KMS-11 (cell line): ENCODE measurements at regions not wholly inside any gene's neighbourhood (a gene's known extent, or its start where the extent isn't known, plus 50 kb on each side); places are given as distances from the start of the nearest gene placed in this dataset.

Experiments
- H2AFZ ChIP-seq: fragments of 200-600 bp; sonication (generic); 2 replicates; pipeline ENCODE4 v1.6.1; 2016; ENCODE audit warnings: antibody characterized with exemption, mixed run types, low read depth
- H3K27ac ChIP-seq: fragments of 200-600 bp; sonication (generic); 2 replicates; pipeline ENCODE4 v1.6.1; 2016; ENCODE audit warnings: mild to moderate bottlenecking, mixed run types
- H3K27me3 ChIP-seq: fragments of 200-600 bp; sonication (generic); 2 replicates; pipeline ENCODE4 v1.6.1; 2017; ENCODE audit warnings: mild to moderate bottlenecking, low read depth, mixed run types, moderate library complexity; ENCODE audit not compliant: insufficient read depth
- H3K36me3 ChIP-seq: fragments of 200-600 bp; sonication (generic); 2 replicates; pipeline ENCODE4 v1.6.1; 2017; ENCODE audit warnings: mild to moderate bottlenecking, mixed run types; ENCODE audit not compliant: insufficient read depth
- H3K4me1 ChIP-seq: fragments of 200-600 bp; sonication (generic); 2 replicates; pipeline ENCODE4 v1.6.1; 2016; ENCODE audit warnings: mild to moderate bottlenecking, low read depth, mixed run types; ENCODE audit not compliant: poor library complexity, severe bottlenecking
- H3K4me2 ChIP-seq: fragments of 200-600 bp; sonication (generic); 2 replicates; pipeline ENCODE4 v1.7.0; 2016; ENCODE audit warnings: mild to moderate bottlenecking, mixed run types
- H3K4me3 ChIP-seq: fragments of 200-600 bp; sonication (generic); IDR thresholded peaks from 2 replicates; pipeline ENCODE4 v1.6.1; 2017; ENCODE audit warnings: low read depth, low read length, mixed read lengths; ENCODE audit not compliant: insufficient read depth
- H3K79me2 ChIP-seq: fragments of 200-600 bp; sonication (generic); 2 replicates; pipeline ENCODE4 v1.6.1; 2016; ENCODE audit warnings: low read depth, mixed run types; ENCODE audit not compliant: insufficient read depth
- H3K9ac ChIP-seq: fragments of 200-600 bp; sonication (generic); 2 replicates; pipeline ENCODE4 v1.6.1; 2016; ENCODE audit warnings: mild to moderate bottlenecking, mixed run types
- H4K20me1 ChIP-seq: fragments of 200-600 bp; sonication (generic); 2 replicates; pipeline ENCODE4 v1.6.1; 2016; ENCODE audit warnings: mild to moderate bottlenecking, mixed run types; ENCODE audit not compliant: insufficient read depth
- CTCF ChIP-seq: fragments of 200-600 bp; sonication (generic); conservative IDR thresholded peaks from 2 replicates; pipeline ENCODE4 v1.6.1; 2017; ENCODE audit warnings: low read depth, mild to moderate bottlenecking, antibody characterized with exemption, low read length, moderate library complexity, mixed read lengths

- no peak overlapping the region for H3K4me2 ChIP-seq
These were observed 836.7 kb upstream of the FOXG1 start for GRCh38 chr14:27929797-27930347.

GRCh38 chr14:27938392-27938791, 828.2 kb upstream of the FOXG1 start:
- Histone ChIP-seq H3K4me1 (no peaks in the 10 kb centered on the region), H3K27ac (no peak overlapping the region), H3K27me3 (no peaks in the 10 kb centered on the region), H3K4me3 (no peak overlapping the region), H4K20me1 (no peaks in the 10 kb centered on the region), H2AFZ (no peak overlapping the region), H3K9ac (no peak overlapping the region), H3K36me3 (no peaks in the 10 kb centered on the region), H3K4me2 (no peak overlapping the region), H3K79me2 (no peaks in the 10 kb centered on the region)
- TF ChIP-seq CTCF: no peak

More at GRCh38 chr14:27929797-27930347, 836.7 kb upstream of the FOXG1 start:
- H3K4me1 ChIP-seq: no peaks in the 10 kb centered on the region
- H2AFZ ChIP-seq: no peak overlapping the region
- no peak overlapping the region for H3K4me3 ChIP-seq
- no peak for TF ChIP-seq CTCF
- H3K27ac ChIP-seq: no peak overlapping the region
- H3K27me3 ChIP-seq: no peaks in the 10 kb centered on the region
- no peak overlapping the region for H3K9ac ChIP-seq
- H4K20me1 ChIP-seq: no peaks in the 10 kb centered on the region
- no peaks in the 10 kb centered on the region for H3K36me3 ChIP-seq
- H3K79me2 ChIP-seq: no peaks in the 10 kb centered on the region

GRCh38 chr14:27945512-27945911, 821.1 kb upstream of the FOXG1 start:
- Histone ChIP-seq H3K9ac (no peak overlapping the region), H3K27me3 (no peaks in the 10 kb centered on the region), H3K4me3 (no peak overlapping the region), H3K36me3 (no peaks in the 10 kb centered on the region), H2AFZ (no peak overlapping the region), H4K20me1 (no peaks in the 10 kb centered on the region), H3K27ac (no peak overlapping the region), H3K4me1 (no peaks in the 10 kb centered on the region), H3K4me2 (no peak overlapping the region), H3K79me2 (no peaks in the 10 kb centered on the region)
- no peak for TF ChIP-seq CTCF

GRCh38 chr14:27958757-27959156, 807.8 kb upstream of the FOXG1 start:
- H4K20me1 ChIP-seq: no peaks in the 10 kb centered on the region
- no peak for TF ChIP-seq CTCF
- H3K9ac ChIP-seq: no peak overlapping the region
- no peak overlapping the region for H3K4me2 ChIP-seq
- no peaks in the 10 kb centered on the region for H3K4me1 ChIP-seq
- no peaks in the 10 kb centered on the region for H3K36me3 ChIP-seq
- no peak overlapping the region for H3K27ac ChIP-seq
- H3K79me2 ChIP-seq: no peaks in the 10 kb centered on the region
- no peak overlapping the region for H3K4me3 ChIP-seq
- no peak overlapping the region for H2AFZ ChIP-seq
- no peaks in the 10 kb centered on the region for H3K27me3 ChIP-seq
